ENCODE measurements at regions not wholly inside any gene's neighbourhood (a gene's known extent, or its start where the extent isn't known, plus 50 kb on each side); places are given as distances from the start of the nearest gene placed in this dataset.

DNA sequence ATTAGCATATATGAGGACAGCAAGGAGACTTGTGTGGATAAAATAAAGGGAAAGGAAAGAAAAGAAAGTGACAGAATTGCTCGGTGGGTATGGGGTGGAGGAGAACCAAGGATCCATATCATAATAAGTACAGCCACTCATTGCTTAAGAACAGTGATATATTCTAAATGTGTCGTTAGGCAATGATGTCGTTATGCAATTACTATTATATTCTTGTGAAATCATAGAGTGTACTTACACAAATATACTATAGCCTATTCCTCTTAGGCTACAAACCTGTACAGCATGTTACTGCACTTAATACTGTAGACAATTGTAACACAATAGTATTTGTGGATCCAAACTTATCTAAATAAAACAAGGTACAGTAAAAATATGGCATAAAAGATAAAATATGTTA, 271.1 kb downstream of the CCER1 start:
- no peak overlapping the region for H2BK20ac ChIP-seq (ENCODE audit: low read depth, low read length, poor library complexity, severe bottlenecking)
- no peaks in the 10 kb centered on the region for H3K27me3 Mint-ChIP-seq (ENCODE audit: low read depth)
- H4K91ac ChIP-seq (ENCODE audit: insufficient read length, low read depth, low read length): no peak overlapping the region
- H3K56ac ChIP-seq (ENCODE audit: insufficient read length, low read depth, low read length): no peak overlapping the region
- no peak overlapping the region for H3K4ac ChIP-seq (ENCODE audit: low read depth, low read length)
- H4K20me1 ChIP-seq (ENCODE audit: control insufficient read depth, insufficient read depth, insufficient read length): no peaks in the 10 kb centered on the region
- H3K27me3 ChIP-seq (ENCODE audit: insufficient read depth, low read length): no peaks in the 10 kb centered on the region
- H3K79me2 ChIP-seq (ENCODE audit: insufficient read depth, low read length): no peaks in the 10 kb centered on the region
- H2AFZ ChIP-seq (ENCODE audit: low read length): no peak overlapping the region
- no peaks in the 10 kb centered on the region for H3K79me1 ChIP-seq (ENCODE audit: insufficient read depth, low read depth, low read length, poor library complexity, severe bottlenecking)
- no peak overlapping the region for H3K27ac Mint-ChIP-seq
- H4K8ac ChIP-seq (replicated peaks; ENCODE audit: insufficient read length, low read depth, low read length): no peak overlapping the region
- no peak overlapping the region for H2AK5ac ChIP-seq (ENCODE audit: insufficient read length, low read length)
- H3K14ac ChIP-seq (ENCODE audit: insufficient read depth, low read length): no peak overlapping the region
- no peak overlapping the region for H3K4me3 Mint-ChIP-seq
- no peaks in the 10 kb centered on the region for H3K23me2 ChIP-seq (ENCODE audit: insufficient read length, low read depth, low read length, poor library complexity, severe bottlenecking)
- no peak for DNase-seq
- no peak overlapping the region for H3K18ac ChIP-seq (ENCODE audit: insufficient read length, low read depth, low read length)
- H4K5ac ChIP-seq (ENCODE audit: insufficient read length, low read depth, low read length): no peak overlapping the region
- no peak overlapping the region for H3K4me2 ChIP-seq (ENCODE audit: insufficient read depth, insufficient read length, low read length)
- no peak overlapping the region for H2BK12ac ChIP-seq (ENCODE audit: insufficient read length, low read depth, low read length)
- H3K9ac ChIP-seq (ENCODE audit: extremely low read depth, insufficient read length, low read length): no peak overlapping the region
- no peak overlapping the region for H2BK120ac ChIP-seq (ENCODE audit: low read depth, low read length, poor library complexity, severe bottlenecking)
- no peaks in the 10 kb centered on the region for H3K4me1 ChIP-seq (ENCODE audit: insufficient read depth, low read length)
- TF ChIP-seq, protein P1, sequence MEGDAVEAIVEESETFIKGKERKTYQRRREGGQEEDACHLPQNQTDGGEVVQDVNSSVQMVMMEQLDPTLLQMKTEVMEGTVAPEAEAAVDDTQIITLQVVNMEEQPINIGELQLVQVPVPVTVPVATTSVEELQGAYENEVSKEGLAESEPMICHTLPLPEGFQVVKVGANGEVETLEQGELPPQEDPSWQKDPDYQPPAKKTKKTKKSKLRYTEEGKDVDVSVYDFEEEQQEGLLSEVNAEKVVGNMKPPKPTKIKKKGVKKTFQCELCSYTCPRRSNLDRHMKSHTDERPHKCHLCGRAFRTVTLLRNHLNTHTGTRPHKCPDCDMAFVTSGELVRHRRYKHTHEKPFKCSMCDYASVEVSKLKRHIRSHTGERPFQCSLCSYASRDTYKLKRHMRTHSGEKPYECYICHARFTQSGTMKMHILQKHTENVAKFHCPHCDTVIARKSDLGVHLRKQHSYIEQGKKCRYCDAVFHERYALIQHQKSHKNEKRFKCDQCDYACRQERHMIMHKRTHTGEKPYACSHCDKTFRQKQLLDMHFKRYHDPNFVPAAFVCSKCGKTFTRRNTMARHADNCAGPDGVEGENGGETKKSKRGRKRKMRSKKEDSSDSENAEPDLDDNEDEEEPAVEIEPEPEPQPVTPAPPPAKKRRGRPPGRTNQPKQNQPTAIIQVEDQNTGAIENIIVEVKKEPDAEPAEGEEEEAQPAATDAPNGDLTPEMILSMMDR (conservative IDR thresholded peaks at IDR 0.05): no peak
- no peaks in the 10 kb centered on the region; a peak in 1 of 5 replicates for H3K9me3 Mint-ChIP-seq
- H2BK5ac ChIP-seq (ENCODE audit: insufficient read length, low read length): no peak overlapping the region
- no peak overlapping the region for H3K27ac ChIP-seq (ENCODE audit: insufficient read length, low read depth, low read length)
- no peaks in the 10 kb centered on the region for H3K36me3 Mint-ChIP-seq (ENCODE audit: insufficient read depth in 1 of 3, low read depth in 3 of 3)
- H2BK15ac ChIP-seq (ENCODE audit: low read depth, low read length): no peak overlapping the region
- no peaks in the 10 kb centered on the region for H3K9me3 ChIP-seq (ENCODE audit: control insufficient read depth, low read depth, low read length)
- H3T11ph ChIP-seq (ENCODE audit: low read length): no peak overlapping the region
- no peaks in the 10 kb centered on the region for H3K4me1 Mint-ChIP-seq
- no peak overlapping the region for H3K23ac ChIP-seq (ENCODE audit: insufficient read length, low read depth, low read length)
- WGBS (ENCODE audit: extremely low coverage, insufficient read length, low lambda C conversion rate): no CpG with 5 or more reads among the region's 3 CpGs

Data from H9 (cell line).